GM18499 (cell line): ENCODE measurements at regions not wholly inside any gene's neighbourhood (a gene's known extent, or its start where the extent isn't known, plus 50 kb on each side); places are given as distances from the start of the nearest gene placed in this dataset.

Source experiments
- ATAC-seq: cut with Tn5 transposase; IDR thresholded peaks from one replicate; pipeline ENCODE4 v1.9.1; 2021; ENCODE audit warnings: moderate number of reproducible peaks; ENCODE audit not compliant: insufficient read depth, unreplicated experiment

DNA sequence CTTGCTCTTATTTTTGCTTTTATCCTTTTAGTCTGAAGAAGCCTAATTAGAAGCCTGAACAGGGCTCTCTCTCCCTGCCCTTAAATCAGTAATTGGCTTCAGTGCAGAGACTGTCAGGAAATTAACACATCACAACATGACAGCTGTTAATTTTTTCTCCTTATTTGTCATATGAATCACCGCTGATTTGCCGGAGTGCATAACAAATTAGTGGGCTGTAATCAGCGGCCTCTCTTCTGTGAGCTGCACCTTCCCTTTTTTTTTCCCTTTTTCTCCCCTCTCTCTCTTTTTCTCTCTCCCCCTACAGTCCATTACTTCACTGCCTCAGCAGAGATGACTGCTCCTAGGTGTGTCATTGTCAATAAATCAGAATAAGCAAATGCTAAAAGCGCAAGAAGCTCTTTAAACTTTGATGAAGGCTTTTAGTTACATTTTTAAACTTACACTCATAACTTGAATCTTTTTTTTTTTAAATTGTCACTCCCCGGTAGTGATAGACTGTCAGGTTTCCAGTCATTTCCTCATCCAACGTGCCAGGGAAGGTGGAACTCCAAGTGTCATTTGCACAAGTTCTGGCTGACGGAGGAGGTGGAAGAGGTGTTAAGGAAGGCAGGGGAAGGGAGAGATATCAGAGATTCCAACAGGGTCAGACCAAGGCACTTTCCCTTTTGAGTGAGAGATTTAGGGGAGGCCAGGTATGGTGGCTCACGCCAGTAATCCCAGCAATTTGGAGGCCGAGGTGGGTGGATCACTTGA, 197.1 kb upstream of the TSHZ3 start:
- ATAC-seq: no peak

DNA sequence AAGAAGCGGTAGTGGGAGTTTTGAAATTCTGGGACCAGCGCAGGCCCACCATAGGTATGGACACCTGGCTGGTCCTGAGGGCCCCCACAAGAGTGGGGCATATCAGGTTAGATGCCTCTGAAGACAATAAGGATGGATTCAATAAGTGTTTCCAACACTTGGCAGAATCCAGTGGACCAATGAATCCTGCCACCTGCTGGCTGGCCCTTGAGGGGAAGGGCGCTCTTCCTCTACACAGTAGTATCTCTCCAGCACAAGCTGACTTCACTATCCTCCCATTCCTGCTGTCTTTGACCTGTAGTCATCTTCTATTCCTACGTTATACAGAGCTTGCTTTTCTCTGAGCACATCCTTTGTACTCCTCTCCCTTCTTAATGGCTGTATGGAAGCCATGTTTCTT, 199.7 kb upstream of the TSHZ3 start:
- no peak for ATAC-seq

DNA sequence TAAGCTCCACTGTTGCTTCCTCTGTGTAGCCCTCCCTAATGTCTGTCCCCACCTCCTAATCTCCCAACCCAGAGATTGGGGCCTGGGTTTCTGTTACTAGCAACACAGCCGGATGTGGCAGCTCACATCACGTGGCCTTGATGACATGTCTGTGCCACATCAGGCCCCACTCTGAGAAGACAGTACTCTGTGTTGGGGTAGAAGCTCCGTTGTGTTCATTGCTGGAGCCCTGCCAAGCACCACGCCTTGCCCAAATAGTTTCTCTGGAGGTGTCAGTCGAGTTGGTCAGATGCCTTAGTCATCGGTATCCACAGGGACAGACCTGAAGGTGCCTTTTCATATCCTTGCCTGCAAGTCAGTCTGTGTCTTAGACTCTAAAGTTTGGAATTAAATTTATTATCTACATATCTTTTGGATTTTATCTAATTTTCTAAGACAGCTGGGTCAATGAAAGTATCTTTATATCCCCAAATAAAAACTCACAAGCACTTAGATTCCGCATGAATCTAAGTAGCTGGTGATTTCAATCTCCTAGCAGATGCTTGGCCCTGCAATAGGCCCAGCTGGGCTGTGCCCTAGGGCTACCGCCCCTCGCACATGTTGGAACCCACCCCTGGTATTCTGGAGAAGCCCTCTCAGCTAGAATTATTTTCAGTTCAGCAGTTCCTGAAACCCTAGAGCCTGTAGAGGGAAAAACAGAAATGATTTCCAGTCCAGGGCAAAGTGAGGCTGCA, 204.0 kb upstream of the TSHZ3 start:
- ATAC-seq: no peak

DNA sequence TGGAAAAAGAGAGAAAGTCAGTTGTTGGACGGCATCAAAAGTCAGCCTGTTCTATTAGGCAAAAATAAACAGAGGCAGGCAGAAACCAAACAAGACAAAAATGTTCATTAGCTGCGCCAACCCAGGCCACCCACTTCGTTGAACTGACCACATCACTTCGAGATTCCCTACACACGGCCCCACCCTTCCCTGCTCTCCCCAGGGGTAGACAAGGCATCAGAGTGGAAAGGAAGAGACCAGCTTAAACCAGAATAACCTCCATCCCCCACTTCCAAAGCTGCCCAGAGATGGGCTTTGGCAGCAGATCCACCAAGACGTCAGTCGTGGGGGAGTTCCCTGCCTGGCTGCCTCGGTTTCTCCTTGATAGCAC, 204.6 kb upstream of the TSHZ3 start:
- ATAC-seq: no peak

DNA sequence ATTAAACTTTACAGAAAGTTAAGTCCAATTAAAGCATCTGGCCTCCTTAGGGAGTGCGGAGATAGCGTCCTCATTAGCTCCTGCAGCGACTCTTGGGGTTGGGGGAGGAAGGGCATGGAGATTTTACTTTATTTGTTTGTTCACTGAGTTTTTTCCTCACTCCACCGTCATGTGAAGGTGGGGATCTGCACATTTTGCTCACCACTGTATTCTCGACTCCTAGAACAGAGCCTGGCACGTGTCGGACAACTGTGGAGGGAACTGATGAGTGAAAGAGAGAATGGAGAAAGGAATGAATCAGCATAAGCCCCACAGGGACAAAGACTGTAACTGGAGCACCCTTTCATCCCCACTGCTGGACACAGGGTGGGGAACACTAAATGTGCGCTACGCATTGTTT, 205.1 kb upstream of the TSHZ3 start:
- ATAC-seq: no peak

DNA sequence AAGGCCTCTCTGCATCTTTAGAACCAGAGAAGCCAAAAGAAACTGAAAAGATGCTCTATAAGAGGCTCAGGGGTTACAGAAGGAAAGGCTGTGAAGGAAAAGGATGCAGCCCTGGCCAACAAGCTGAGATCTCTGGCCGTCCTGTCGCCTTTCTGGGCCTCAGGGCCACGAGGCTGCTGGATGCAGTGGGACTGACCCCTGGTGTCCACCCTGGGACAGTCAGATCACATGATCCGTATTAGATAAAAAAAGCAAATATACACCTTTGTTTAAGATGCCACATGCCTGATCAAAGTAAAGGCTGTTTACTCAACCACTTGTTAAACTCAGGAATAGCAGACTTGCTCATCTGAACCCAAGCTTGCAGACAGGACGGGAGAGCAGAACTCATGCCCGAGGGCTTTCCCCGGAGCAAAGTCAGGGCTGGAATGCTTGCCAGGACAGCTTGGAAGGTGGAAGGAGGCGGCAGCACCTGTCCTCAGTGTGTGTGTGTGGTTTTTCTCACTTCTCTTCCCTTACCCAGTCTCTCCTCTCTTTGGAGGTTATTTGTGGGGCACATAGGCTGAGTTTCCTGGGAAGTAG, 206.5 kb upstream of the TSHZ3 start:
- ATAC-seq: no peak

DNA sequence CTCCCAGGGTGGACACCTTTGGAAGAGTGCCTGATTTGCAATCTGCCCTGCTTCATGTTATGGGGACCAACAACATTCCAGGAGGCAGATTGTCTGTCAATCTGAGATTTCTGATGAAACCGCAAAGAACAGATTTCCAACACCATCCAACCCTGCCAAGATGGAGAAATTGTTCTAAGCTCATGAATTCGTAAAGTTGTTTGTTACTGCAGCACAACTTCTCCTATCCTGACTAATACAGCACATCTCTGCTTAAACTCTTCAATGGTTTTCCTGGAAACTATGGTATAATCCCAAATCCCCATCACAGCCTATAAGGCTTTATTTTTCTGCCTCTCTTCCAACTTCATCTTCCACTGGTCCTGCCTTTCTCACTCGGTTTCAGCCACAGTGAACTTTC, 210.3 kb upstream of the TSHZ3 start:
- ATAC-seq: no peak

DNA sequence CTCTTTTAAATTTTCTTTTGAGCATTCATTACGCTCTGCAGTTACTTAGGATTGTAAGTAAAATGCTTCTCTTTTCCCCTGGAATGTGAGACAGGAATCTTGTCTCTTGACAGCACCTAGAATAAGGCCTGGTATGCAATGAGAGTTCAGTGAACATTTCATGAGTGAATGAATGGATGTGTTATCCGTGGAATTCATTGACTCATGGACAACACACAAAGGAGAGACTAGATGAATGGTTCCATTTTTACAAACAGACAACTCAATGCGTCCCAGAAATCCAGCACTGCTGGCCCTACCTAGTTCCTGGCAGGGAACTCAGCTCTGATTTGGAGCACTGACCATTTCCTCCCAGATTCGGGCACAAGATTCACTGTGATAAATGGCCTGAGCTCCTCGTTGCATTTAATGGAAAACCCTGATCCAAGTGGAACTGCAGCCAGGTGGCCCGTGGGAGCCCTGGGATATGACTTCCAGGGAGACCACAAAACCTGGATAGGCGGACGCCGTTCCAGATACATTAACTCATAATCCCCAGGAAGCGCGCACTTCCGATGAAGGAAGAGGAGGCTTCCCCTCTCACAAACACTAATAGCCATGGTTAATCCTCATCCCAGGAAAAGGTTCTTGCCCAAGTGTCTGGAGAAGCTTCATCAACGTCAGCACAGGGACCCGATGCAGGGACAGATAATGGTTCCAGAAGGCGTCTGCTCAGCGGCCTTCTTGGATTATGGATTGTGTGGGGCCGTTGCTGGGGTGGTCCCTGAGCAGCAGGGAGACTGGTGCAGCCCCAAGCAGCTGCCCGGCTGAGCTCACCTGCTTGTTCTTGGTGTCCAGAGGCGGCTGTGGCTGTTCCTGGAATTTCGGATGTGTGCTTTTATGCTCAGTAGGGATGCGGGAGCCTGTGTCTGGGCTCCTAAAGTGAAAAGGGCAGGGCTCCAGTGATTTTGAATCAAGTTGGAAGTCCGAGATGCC, 211.1 kb upstream of the TSHZ3 start:
- ATAC-seq: no peak

DNA sequence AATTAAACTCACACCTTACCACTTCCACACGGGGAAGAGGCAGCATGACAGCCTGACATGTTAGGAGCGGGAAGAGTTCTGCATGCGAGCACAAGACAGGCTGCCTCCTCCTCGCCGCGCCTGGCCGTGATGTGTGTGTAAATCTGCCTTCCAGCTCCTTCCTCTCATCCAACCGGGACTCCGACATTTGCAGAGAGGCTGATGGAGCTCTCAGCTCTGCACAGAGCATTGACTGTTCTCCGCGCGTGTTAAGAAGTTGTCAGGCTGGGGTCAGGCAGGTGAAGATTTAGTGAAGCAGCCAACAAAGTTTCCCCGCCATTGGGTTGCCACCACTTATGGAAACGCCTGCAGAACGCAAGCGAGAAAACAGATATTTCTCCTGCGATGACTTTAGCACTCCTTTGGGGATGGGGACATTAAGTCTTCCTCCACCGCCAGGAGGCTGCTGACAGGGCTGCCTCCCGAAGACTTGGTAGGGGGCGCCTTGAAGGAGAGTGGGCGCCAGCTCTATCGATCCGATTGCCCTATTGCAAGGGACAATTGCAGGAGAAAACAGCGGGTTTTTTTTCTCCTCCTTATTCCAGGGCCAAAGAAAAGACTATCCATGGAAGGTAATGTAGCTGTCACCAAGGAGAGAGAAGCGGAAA, 213.9 kb upstream of the TSHZ3 start:
- no peak for ATAC-seq

DNA sequence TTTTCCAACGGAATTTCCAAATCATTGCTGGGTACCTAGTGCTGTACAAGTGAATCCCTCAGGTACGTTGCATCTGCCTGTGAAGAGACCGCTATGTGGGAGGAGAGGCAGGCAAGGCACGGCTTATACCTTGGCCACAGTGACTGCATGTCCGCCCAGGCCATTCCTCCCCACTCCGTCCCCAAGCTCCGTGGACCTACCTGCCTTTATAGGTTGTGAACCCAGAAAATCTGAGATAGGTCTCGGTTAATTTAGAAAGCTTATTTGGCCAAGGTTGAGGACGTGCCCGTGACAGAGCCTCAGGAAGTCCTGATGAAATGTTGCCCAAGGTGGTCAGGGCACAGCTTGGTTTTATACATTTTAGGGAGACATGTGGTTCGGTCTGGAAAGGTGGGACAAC, 218.5 kb upstream of the TSHZ3 start:
- ATAC-seq: no peak

DNA sequence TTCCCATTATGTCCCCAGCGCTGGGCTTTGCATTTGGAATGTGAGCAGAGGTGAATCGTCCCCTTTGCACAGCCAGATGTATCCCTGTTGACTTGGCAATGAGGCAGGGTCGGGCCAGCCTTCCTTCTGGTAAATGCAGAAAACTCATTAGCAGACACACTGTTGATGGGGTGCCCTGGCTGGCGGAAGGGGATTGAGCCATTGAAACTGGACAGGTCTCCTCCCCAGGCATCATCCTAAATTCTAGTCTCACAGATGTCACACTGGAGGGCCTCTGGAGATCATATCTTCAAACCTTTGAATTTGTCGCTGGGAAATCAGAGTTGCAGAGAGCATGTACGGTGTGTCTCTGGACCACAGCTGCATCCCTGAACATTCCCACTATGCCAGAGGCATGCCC, 219.5 kb upstream of the TSHZ3 start:
- ATAC-seq: no peak

DNA sequence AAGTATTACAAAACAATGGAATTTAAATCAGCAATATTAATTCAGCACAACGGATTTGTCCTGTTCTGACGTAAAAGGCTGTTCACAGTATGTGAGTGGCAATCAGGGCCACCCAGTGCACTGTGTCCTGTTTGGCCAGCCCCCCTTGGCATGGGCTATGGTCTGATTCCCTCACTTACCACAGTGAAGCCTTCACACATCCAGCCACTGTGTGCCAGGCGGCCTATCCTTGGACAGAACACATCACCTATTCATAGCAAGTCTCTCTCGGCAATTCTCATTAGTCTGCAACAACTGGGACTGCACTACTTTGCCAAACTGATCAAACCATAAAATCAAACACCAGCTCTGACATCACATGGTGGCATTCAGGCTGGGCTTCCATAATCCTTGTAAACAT, 221.5 kb upstream of the TSHZ3 start:
- ATAC-seq: no peak

DNA sequence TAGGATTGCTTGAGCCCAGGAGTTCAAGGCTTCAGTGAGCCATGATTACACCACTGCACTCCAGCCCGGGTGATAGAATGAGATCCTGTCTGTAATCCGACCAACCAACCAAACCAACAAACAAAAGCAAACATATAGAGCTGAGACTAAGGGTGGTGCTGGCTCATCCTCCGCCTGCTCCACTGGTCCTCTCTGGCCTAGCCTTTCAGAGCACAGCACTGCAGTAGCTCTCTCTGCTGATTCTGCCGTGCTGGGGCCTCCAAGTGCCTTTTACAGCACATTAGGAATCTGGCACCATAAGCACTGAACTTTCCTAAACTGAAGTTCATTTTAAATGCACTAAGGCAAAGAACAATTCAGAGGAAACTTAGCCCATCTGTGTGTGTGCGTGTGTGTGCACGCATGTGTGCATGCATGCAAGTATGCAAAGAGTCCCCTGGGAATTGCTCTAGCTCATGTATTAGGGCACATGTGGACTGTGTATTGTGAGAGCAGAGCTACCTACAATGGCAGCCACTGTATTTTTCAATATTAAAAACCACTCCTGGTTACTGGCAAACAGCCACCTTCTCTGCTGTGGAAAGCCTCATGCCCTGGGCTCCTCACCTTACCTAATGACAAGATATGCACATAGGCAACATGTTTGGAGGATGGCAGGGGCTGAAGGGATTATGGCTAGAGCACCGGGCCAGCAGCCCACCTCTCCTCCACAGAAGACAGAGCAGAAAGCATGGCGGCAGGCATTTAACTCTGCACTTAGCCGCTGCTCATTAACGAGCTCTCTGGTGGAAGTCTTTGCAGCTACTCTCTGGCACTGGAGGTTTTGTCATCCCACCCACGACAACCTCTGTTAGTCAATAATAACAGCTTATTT, 223.1 kb upstream of the TSHZ3 start:
- ATAC-seq: no peak

DNA sequence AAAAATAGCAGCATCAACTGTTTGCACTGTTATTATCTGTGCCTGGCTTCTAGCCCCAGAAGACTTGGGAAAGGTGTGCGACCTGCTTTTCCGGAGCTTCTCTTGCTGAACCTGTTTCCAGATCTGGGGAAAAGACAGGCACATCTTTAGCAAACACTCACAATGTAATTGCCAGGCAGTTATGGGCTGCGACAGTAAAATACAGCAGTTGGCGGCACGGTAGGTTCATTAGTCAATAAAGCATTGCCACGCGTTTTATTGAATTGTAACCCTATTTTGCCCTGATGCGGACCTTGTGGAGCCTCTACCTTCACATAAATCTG, 223.7 kb upstream of the TSHZ3 start:
- ATAC-seq: no peak

DNA sequence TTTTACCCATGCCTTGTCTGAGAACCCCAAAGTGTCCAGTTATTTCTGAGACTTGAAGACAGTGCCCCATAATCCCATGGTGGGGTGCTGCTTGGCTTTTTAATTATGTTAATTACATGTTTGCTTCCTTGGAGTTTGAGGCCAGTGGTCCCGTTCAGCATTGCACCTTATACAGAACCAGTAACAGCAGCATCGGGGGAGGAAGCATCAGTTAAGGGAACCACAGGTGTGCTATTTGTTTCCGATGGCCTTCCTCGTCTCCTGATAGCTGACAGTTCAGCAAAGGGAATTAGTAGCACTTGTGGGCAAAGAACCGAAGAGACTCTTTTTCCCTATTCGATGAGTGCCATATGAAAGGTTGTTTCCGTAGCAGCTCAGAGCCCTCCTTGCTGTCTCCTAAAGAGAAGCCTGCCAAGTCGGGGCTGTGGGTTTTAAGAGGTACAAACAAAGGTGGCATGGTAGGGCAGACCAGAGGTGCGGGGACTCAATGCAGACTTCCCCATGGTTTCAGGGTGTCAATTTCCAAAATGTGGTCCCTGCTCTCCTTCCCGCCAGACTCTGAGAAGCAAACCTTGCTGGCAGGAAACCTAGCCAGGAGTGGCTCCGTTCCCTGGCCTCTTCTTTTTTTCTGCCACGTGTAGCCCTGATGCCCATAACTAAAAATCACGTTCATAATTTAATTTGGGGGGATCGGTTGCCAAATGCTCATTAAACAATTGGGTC, 225.2 kb upstream of the TSHZ3 start:
- ATAC-seq: no peak

DNA sequence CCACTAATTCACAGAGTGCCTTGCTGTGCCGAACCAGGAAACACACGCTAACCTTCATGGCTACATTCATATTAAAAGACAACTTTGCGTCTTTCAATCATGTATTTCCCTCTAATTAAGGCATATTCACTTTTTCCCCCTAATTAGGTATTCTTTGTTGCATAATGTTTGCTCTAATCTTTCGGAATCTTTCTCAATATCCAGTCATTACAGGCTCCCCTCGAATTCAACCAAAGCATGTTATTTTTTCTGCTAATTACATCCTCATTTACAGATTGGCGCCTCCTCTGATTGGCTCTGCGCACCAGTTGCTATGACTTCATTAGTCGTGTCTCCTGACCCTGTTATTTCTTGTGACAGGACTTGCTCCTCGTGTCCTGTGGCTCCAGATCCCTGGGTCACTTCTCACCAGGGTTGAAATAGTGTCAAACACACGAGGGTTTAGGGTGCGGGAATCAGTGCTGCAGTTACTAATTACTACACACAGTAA, 226.7 kb upstream of the TSHZ3 start:
- ATAC-seq: no peak

DNA sequence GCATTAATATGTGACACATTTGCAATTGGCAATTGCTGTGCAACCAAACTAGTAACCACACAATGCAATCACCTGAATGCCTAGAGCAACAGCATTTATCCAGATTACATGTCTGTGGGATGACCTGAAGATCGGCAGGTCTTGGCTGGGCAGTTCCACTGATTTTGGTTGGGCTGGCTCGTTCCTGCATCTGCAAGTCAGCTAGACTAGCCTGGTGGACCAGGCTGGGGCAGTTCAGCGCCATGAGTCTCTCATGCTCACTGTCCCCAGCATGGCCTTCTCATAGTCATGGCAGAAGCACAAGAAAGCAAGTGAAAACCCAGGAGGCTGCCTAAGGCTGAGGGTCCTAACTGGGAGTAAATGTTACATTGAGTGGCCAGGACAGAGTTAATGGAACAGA, 229.1 kb upstream of the TSHZ3 start:
- ATAC-seq: no peak

DNA sequence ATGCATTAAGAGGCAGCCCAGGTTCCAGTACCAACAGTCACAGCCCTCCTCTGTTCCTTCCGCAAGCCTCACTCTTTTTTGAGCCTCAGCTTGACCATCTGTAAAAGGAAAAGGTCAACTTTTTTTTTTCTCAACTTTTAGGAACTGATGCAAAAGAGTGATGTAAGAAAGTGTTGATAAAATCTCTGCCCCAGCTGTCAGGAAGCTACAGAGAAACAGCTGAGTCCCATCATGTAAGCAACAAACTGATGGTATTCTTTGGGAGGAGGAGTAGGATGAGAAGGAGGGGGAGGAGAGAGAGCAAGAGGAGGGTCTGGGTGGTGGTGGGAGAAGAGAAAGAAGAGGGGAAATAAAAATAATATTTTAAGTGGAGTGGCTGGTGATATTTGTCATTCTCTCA, 233.9 kb upstream of the TSHZ3 start:
- ATAC-seq: no peak

DNA sequence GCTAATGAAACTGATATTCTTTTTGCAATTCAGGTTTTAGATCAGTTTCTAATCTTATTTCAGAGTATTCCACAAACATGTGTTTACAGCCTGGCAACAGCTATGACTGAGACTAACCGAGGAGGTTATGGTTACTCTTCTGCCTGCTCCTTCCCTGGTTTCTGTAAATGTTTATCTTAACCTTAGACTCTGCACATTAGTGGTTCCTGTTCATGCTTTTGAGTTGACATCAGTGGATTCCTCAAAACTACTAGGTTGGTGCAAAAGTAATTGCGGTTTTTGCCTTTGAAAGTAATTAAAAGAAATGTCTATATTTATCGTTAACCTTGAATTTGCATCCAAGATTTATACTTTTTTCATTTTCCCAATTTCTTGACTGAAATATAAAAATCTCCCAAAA, 237.0 kb upstream of the TSHZ3 start:
- ATAC-seq: no peak
